Myocyte (in vitro differentiated cells): ENCODE measurements at regions not wholly inside any gene's neighbourhood (a gene's known extent, or its start where the extent isn't known, plus 50 kb on each side); places are given as distances from the start of the nearest gene placed in this dataset.
A peak's percentile ranks its signal among the peaks of the same experiment; 100 is the strongest.

Experiments
- DNase-seq: peaks from one replicate; pipeline ENCODE4 v3.0.0-alpha.2; 2012; ENCODE audit warnings: low read depth

GRCh38 chr13:47134939-47135489, 238.2 kb upstream of the HTR2A start:
- DNase-seq, result no peak

- no peak for DNase-seq
Measured at GRCh38 chr13:47133011-47133445, 236.2 kb upstream of the HTR2A start.

- DNase-seq, result no peak
Measured at GRCh38 chr13:47129461-47129860, 232.6 kb upstream of the HTR2A start.

- DNase-seq, result peak; percentile 44
Measured at GRCh38 chr13:47126432-47126831, 229.6 kb upstream of the HTR2A start.

GRCh38 chr13:47121092-47121763, 224.4 kb upstream of the HTR2A start:
- no peak for DNase-seq

GRCh38 chr13:47120282-47120681, 223.4 kb upstream of the HTR2A start:
- DNase-seq, result no peak

GRCh38 chr13:47119575-47120235, 222.9 kb upstream of the HTR2A start:
- DNase-seq, result no peak

GRCh38 chr13:47117268-47117667, 220.4 kb upstream of the HTR2A start:
- DNase-seq, result peak; percentile 58

GRCh38 chr13:47114030-47114429, 217.2 kb upstream of the HTR2A start:
- peak; percentile 37 for DNase-seq

- DNase-seq, result no peak
Measured at GRCh38 chr13:47112903-47113299, 216.0 kb upstream of the HTR2A start.

GRCh38 chr13:47112205-47112902, 215.5 kb upstream of the HTR2A start:
- DNase-seq, result no peak

GRCh38 chr13:47111499-47111898, 214.6 kb upstream of the HTR2A start:
- DNase-seq, result no peak

GRCh38 chr13:47110833-47111240, 214.0 kb upstream of the HTR2A start:
- no peak for DNase-seq

- DNase-seq, result no peak
Measured at GRCh38 chr13:47110141-47110540, 213.3 kb upstream of the HTR2A start.

- DNase-seq, result no peak
Measured at GRCh38 chr13:47109028-47109427, 212.2 kb upstream of the HTR2A start.

- no peak for DNase-seq
Measured at GRCh38 chr13:47100214-47100853, 203.5 kb upstream of the HTR2A start.

GRCh38 chr13:47094734-47095434, 198.0 kb upstream of the HTR2A start:
- no peak for DNase-seq

GRCh38 chr13:47092202-47092601, 195.3 kb upstream of the HTR2A start:
- no peak for DNase-seq

- peak; percentile 80 for DNase-seq
Measured at GRCh38 chr13:47087841-47088240, 191.0 kb upstream of the HTR2A start.

GRCh38 chr13:47087241-47087640, 190.4 kb upstream of the HTR2A start:
- no peak for DNase-seq

GRCh38 chr13:47085346-47085745, 188.5 kb upstream of the HTR2A start:
- peak; percentile 18 for DNase-seq
